ENCODE measurements at regions not wholly inside any gene's neighbourhood (a gene's known extent, or its start where the extent isn't known, plus 50 kb on each side); places are given as distances from the start of the nearest gene placed in this dataset.

GRCh38 chr7:124536156-124536762 lies 229.3 kb downstream of the GPR37 start:
- TF ChIP-seq CTCF (conservative IDR thresholded peaks at IDR 0.05; ENCODE audit: low read depth, low read length), result no peak
- DNase-seq (ENCODE audit: low read depth), result no peak
- H3K4me3 ChIP-seq (ENCODE audit: low read depth, low read length), result no peak overlapping the region

- TF ChIP-seq CTCF (conservative IDR thresholded peaks at IDR 0.05; ENCODE audit: low read depth, low read length), result no peak
- no peak for DNase-seq (ENCODE audit: low read depth)
- H3K4me3 ChIP-seq (ENCODE audit: low read depth, low read length), result no peak overlapping the region
Observed at GRCh38 chr7:124532166-124532565, 233.4 kb downstream of the GPR37 start.

- no peak for DNase-seq (ENCODE audit: low read depth)
- no peak for TF ChIP-seq CTCF (conservative IDR thresholded peaks at IDR 0.05; ENCODE audit: low read depth, low read length)
- no peak overlapping the region for H3K4me3 ChIP-seq (ENCODE audit: low read depth, low read length)
Observed at GRCh38 chr7:124516911-124517310, 248.7 kb downstream of the GPR37 start.

GRCh38 chr7:124515106-124515830 lies 250.3 kb downstream of the GPR37 start:
- DNase-seq (ENCODE audit: low read depth), result no peak
- no peak overlapping the region for H3K4me3 ChIP-seq (ENCODE audit: low read depth, low read length)
- TF ChIP-seq CTCF (conservative IDR thresholded peaks at IDR 0.05; ENCODE audit: low read depth, low read length), result no peak

GRCh38 chr7:124514471-124514870 lies 251.1 kb downstream of the GPR37 start:
- DNase-seq (ENCODE audit: low read depth), result no peak
- no peak overlapping the region for H3K4me3 ChIP-seq (ENCODE audit: low read depth, low read length)
- TF ChIP-seq CTCF (conservative IDR thresholded peaks at IDR 0.05; ENCODE audit: low read depth, low read length), result no peak

GRCh38 chr7:124497176-124497575 lies 268.4 kb downstream of the GPR37 start:
- TF ChIP-seq CTCF (conservative IDR thresholded peaks at IDR 0.05; ENCODE audit: low read depth, low read length), result no peak
- no peak for DNase-seq (ENCODE audit: low read depth)
- no peak overlapping the region for H3K4me3 ChIP-seq (ENCODE audit: low read depth, low read length)

GRCh38 chr7:124489925-124490324 lies 275.7 kb downstream of the GPR37 start:
- no peak for TF ChIP-seq CTCF (conservative IDR thresholded peaks at IDR 0.05; ENCODE audit: low read depth, low read length)
- DNase-seq (ENCODE audit: low read depth), result no peak
- no peak overlapping the region for H3K4me3 ChIP-seq (ENCODE audit: low read depth, low read length)
